Neural progenitor cell (in vitro differentiated cells): ENCODE measurements at regions not wholly inside any gene's neighbourhood (a gene's known extent, or its start where the extent isn't known, plus 50 kb on each side); places are given as distances from the start of the nearest gene placed in this dataset.

Experiments
- DNase-seq: peaks from one replicate; pipeline ENCODE4 v3.0.0-alpha.2; 2016; ENCODE audit warnings: low spot score
- H2AFZ ChIP-seq: fragments of 200-600 bp; sonication (generic); replicated peaks from 2 replicates; pipeline ENCODE4 v1.6.1; 2016; ENCODE audit warnings: antibody characterized with exemption
- H3F3A ChIP-seq: fragments of 200-600 bp; sonication (generic); 2 replicates; pipeline ENCODE4 v1.6.1; 2016; ENCODE audit warnings: antibody characterized with exemption, low read depth
- H3K27ac ChIP-seq: fragments of 200-600 bp; sonication (generic); 2 replicates; pipeline ENCODE4 v1.5.1; 2016; ENCODE audit warnings: mild to moderate bottlenecking
- H3K27me3 ChIP-seq: fragments of 200-600 bp; sonication (generic); 2 replicates; pipeline ENCODE4 v1.6.1; 2016; ENCODE audit warnings: mild to moderate bottlenecking, moderate library complexity
- H3K36me3 ChIP-seq: fragments of 200-600 bp; sonication (generic); 2 replicates; pipeline ENCODE4 v1.5.1; 2016
- H3K4me1 ChIP-seq: fragments of 200-600 bp; sonication (generic); 2 replicates; pipeline ENCODE4 v1.6.1; 2016; ENCODE audit warnings: mixed run types
- H3K4me2 ChIP-seq: fragments of 200-600 bp; sonication (generic); 2 replicates; pipeline ENCODE4 v1.6.1; 2016
- H3K4me3 ChIP-seq: fragments of 200-600 bp; sonication (generic); 2 replicates; pipeline ENCODE4 v1.5.1; 2016
- H3K79me2 ChIP-seq: fragments of 200-600 bp; sonication (generic); 2 replicates; pipeline ENCODE4 v1.6.1; 2016; ENCODE audit warnings: low read depth
- H3K9ac ChIP-seq: fragments of 200-600 bp; sonication (generic); 2 replicates; pipeline ENCODE4 v1.6.1; 2016
- H3K9me3 ChIP-seq: fragments of 200-600 bp; sonication (generic); 2 replicates; pipeline ENCODE4 v1.5.1; 2016; ENCODE audit warnings: low read depth
- H4K20me1 ChIP-seq: fragments of 200-600 bp; sonication (generic); 2 replicates; pipeline ENCODE4 v1.6.1; 2016; ENCODE audit warnings: low read depth
- H3K27ac Mint-ChIP-seq: 3 replicates; pipeline ENCODE4 v1.8.0; 2021; ENCODE audit warnings: mixed read lengths
- H3K27me3 Mint-ChIP-seq: 2 replicates; pipeline ENCODE4 v1.8.0; 2022; ENCODE audit warnings: low read depth, mild to moderate bottlenecking, inconsistent platforms, moderate library complexity, mixed read lengths; ENCODE audit not compliant: insufficient read depth
- H3K36me3 Mint-ChIP-seq: 3 replicates; pipeline ENCODE4 v1.8.0; 2021; ENCODE audit warnings: mixed read lengths
- H3K4me1 Mint-ChIP-seq: 3 replicates; pipeline ENCODE4 v1.8.0; 2021; ENCODE audit warnings: mixed read lengths
- H3K4me3 Mint-ChIP-seq: 3 replicates; pipeline ENCODE4 v1.8.0; 2021; ENCODE audit warnings: mild to moderate bottlenecking, moderate library complexity, mixed read lengths
- H3K9me3 Mint-ChIP-seq: 3 replicates; pipeline ENCODE4 v1.8.0; 2020; ENCODE audit warnings: mixed read lengths
- CTCF ChIP-seq: fragments of 200-600 bp; sonication (generic); IDR thresholded peaks from 2 replicates; pipeline ENCODE4 v1.5.1; 2017; ENCODE audit warnings: antibody characterized with exemption, mild to moderate bottlenecking
- EZH2 ChIP-seq: fragments of 200-600 bp; sonication (generic); IDR thresholded peaks from 2 replicates; pipeline ENCODE4 v1.6.1; 2017; ENCODE audit warnings: antibody characterized with exemption, mild to moderate bottlenecking, moderate library complexity
- EZH2phosphoT487 ChIP-seq: fragments of 200-600 bp; sonication (generic); IDR thresholded peaks from 2 replicates; pipeline ENCODE4 v1.6.1; 2017; ENCODE audit warnings: antibody characterized with exemption

DNA sequence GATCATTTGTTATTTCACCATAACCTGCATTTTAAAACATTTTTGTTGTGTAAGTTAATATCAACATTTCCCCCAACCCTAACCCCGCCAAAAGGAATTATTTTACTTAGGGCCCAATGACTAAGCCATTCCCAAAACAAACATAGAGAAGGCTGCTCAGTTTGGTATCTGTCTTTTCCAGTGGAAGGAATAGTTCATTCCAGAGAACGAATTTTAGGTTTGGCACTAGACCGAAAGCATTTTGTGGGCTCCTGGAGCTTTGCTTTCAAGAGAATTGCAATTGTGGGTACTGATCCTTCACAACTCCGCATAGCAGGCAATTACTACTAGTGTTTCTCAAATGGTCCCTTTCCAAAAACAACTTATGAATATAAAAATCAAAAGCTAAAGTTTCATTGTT is 226.7 kb upstream of the MAD2L1 start:
- H3K4me3 Mint-ChIP-seq, result no peak overlapping the region
- no peaks in the 10 kb centered on the region for H3K9me3 Mint-ChIP-seq
- H3K36me3 Mint-ChIP-seq, result no peaks in the 10 kb centered on the region

GRCh38 chr4:120291541-120291940 is 224.9 kb upstream of the MAD2L1 start:
- Histone ChIP-seq H3K4me1 (no peaks in the 10 kb centered on the region), H3K4me3 (no peak overlapping the region), H3K9me3 (no peaks in the 10 kb centered on the region), H3K4me2 (no peak overlapping the region), H3F3A (no peaks in the 10 kb centered on the region), H4K20me1 (no peaks in the 10 kb centered on the region), H3K9ac (no peak overlapping the region), H3K36me3 (no peaks in the 10 kb centered on the region), H2AFZ (no peak overlapping the region), H3K27ac (no peak overlapping the region), H3K79me2 (no peaks in the 10 kb centered on the region), H3K27me3 (no peaks in the 10 kb centered on the region)
- TF ChIP-seq CTCF, result no peak
- no peak for TF ChIP-seq EZH2
- TF ChIP-seq EZH2phosphoT487, result no peak
- Mint-ChIP-seq H3K9me3 (no peaks in the 10 kb centered on the region), H3K27ac (no peak overlapping the region), H3K4me3 (no peak overlapping the region), H3K4me1 (peaks cover 2% of the 10 kb centered on the region), H3K27me3 (no peaks in the 10 kb centered on the region), H3K36me3 (no peaks in the 10 kb centered on the region)
- DNase-seq, result no peak

More for the DNA sequence above, 226.7 kb upstream of the MAD2L1 start:
- Histone ChIP-seq H3K9me3 (no peaks in the 10 kb centered on the region), H3K4me1 (no peaks in the 10 kb centered on the region), H2AFZ (no peak overlapping the region), H4K20me1 (no peaks in the 10 kb centered on the region), H3K79me2 (no peaks in the 10 kb centered on the region), H3F3A (no peaks in the 10 kb centered on the region), H3K4me3 (no peak overlapping the region), H3K9ac (no peak overlapping the region), H3K36me3 (no peaks in the 10 kb centered on the region), H3K4me2 (no peak overlapping the region), H3K27me3 (no peaks in the 10 kb centered on the region), H3K27ac (no peak overlapping the region)
- Mint-ChIP-seq H3K27ac (no peak overlapping the region), H3K4me1 (peaks cover 2% of the 10 kb centered on the region), H3K27me3 (no peaks in the 10 kb centered on the region)
- DNase-seq, result no peak
- TF ChIP-seq EZH2phosphoT487 (no peak), CTCF (no peak), EZH2 (no peak)

GRCh38 chr4:120290553-120290952 is 223.9 kb upstream of the MAD2L1 start:
- no peak overlapping the region for H3K9ac ChIP-seq
- H3K36me3 ChIP-seq, result no peaks in the 10 kb centered on the region
- H3K27ac ChIP-seq, result no peak overlapping the region
- no peak for DNase-seq
- H3K79me2 ChIP-seq, result no peaks in the 10 kb centered on the region
- H3K4me3 Mint-ChIP-seq, result no peak overlapping the region
- no peak overlapping the region for H3K4me3 ChIP-seq
- H3K9me3 ChIP-seq, result no peaks in the 10 kb centered on the region
- H3K4me2 ChIP-seq, result no peak overlapping the region
- H3K36me3 Mint-ChIP-seq, result no peaks in the 10 kb centered on the region
- H3K27ac Mint-ChIP-seq, result no peak overlapping the region
- no peak overlapping the region for H2AFZ ChIP-seq
- no peaks in the 10 kb centered on the region for H3K27me3 Mint-ChIP-seq
- peaks cover 2% of the 10 kb centered on the region for H3K4me1 Mint-ChIP-seq
- no peaks in the 10 kb centered on the region for H3K27me3 ChIP-seq
- H3K9me3 Mint-ChIP-seq, result no peaks in the 10 kb centered on the region
- H3K4me1 ChIP-seq, result no peaks in the 10 kb centered on the region
- H3F3A ChIP-seq, result no peaks in the 10 kb centered on the region
- no peaks in the 10 kb centered on the region for H4K20me1 ChIP-seq
- TF ChIP-seq EZH2phosphoT487 (no peak), CTCF (no peak), EZH2 (no peak)

DNA sequence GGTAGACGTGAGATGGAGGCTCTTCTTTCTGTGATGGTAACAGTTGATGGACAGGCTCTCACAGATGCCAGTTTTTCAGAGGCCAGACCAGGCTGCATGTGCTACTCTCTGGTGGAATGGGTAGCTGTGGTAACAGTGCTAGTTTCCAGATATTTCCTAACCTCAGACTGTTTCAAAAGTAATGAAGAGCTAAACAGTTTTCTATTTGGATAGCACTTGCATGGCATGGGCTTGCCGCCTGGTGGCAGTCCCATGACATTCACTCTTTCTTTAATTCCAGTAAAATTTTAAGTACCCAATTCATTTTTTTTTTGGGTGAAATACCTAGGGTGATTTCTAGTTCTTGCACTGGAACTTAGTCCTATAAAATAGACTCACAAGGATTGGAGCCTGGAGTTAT is 220.2 kb upstream of the MAD2L1 start:
- no peaks in the 10 kb centered on the region for H3K9me3 ChIP-seq
- Mint-ChIP-seq H3K27me3 (no peaks in the 10 kb centered on the region), H3K9me3 (no peaks in the 10 kb centered on the region), H3K36me3 (no peaks in the 10 kb centered on the region), H3K4me1 (peaks cover 2% of the 10 kb centered on the region), H3K4me3 (no peak overlapping the region), H3K27ac (no peak overlapping the region)
- no peak overlapping the region for H3K9ac ChIP-seq
- H3K4me3 ChIP-seq, result no peak overlapping the region
- no peaks in the 10 kb centered on the region for H3K36me3 ChIP-seq
- no peaks in the 10 kb centered on the region for H4K20me1 ChIP-seq
- no peak overlapping the region for H3K4me2 ChIP-seq
- TF ChIP-seq EZH2 (no peak), CTCF (peak; percentile 62)
- no peaks in the 10 kb centered on the region for H3K4me1 ChIP-seq
- H3F3A ChIP-seq, result no peaks in the 10 kb centered on the region
- DNase-seq, result no peak
- H3K79me2 ChIP-seq, result no peaks in the 10 kb centered on the region
- H3K27ac ChIP-seq, result no peak overlapping the region
- H2AFZ ChIP-seq, result no peak overlapping the region
- H3K27me3 ChIP-seq, result no peaks in the 10 kb centered on the region
